GM12878 (cell line): ENCODE measurements at regions not wholly inside any gene's neighbourhood (a gene's known extent, or its start where the extent isn't known, plus 50 kb on each side); places are given as distances from the start of the nearest gene placed in this dataset.

Experiments
- ATAC-seq: fragments of 200-7000 bp; cut with Tn5 transposase; 3 replicates; pipeline ENCODE4 v1.9.1; 2020; ENCODE audit warnings: mild to moderate bottlenecking, moderate library complexity
- BruUV-seq: library from RNA; stranded (reverse); fragments of 400-500 nt; replicated peaks from 2 replicates; lab custom pipeline; 2021; lab: Mats Ljungman, UMichigan
- CTCF ChIA-PET: fragments of 300-600 bp; sonication (Branson Sonifier 250); formaldehyde crosslinking; extraction: SDS; loops from one replicate; lab custom pipeline; 2021; ENCODE audit warnings: inconsistent platforms; lab: Yijun Ruan, JAX
- POLR2A ChIA-PET: fragments of 350-600 bp; formaldehyde crosslinking; extraction: SDS; loops from one replicate; lab custom pipeline; 2021; ENCODE audit warnings: inconsistent platforms; lab: Charles Lee
- RAD21 ChIA-PET: fragments of 300-600 bp; sonication (Branson Sonifier 250); formaldehyde crosslinking; loops from one replicate; lab custom pipeline; 2023; ENCODE audit warnings: antibody characterized with exemption; ENCODE audit not compliant: unreplicated experiment; lab: Charles Lee
- SMC1A ChIA-PET: fragments of 300-600 bp; sonication (Branson Sonifier 250); formaldehyde crosslinking; loops from one replicate; lab custom pipeline; 2023; ENCODE audit not compliant: unreplicated experiment, uncharacterized antibody; lab: Charles Lee
- DNase-seq: peaks from one replicate; pipeline ENCODE4 v3.0.0-alpha.2; 2011; ENCODE audit warnings: low read depth, low spot score
- FAIRE-seq: peaks from 3 replicates; lab custom pipeline; 2011; peaks lifted over from hg19 to GRCh38; lab: Jason Lieb, UNC
- H2AFZ ChIP-seq: 2 replicates; pipeline ENCODE4 v1.6.0; 2011; ENCODE audit warnings: low read depth, low read length, control low read depth; ENCODE audit not compliant: control insufficient read depth
- H3K27ac ChIP-seq: 2 replicates; pipeline ENCODE4 v1.5.1; 2011; ENCODE audit warnings: control low read depth; ENCODE audit not compliant: control insufficient read depth, insufficient read depth
- H3K27me3 ChIP-seq, 2 experiments: replicated peaks in 1 of 2; 2 replicates each; pipeline versions ENCODE4 v1.6.0 to v1.6.1; 2011; ENCODE audit warnings: low read length in 1 of 2; ENCODE audit not compliant: control insufficient read depth in 2 of 2, insufficient read depth in 2 of 2
- H3K36me3 ChIP-seq, 2 experiments: 2 replicates each; pipeline ENCODE4 v1.5.1; 2011; ENCODE audit warnings: low read length in 1 of 2; ENCODE audit not compliant: control insufficient read depth in 2 of 2, insufficient read depth in 2 of 2
- H3K4me1 ChIP-seq: 2 replicates; pipeline ENCODE4 v1.6.1; 2011; ENCODE audit warnings: mild to moderate bottlenecking, low read length, moderate library complexity, mixed read lengths; ENCODE audit not compliant: control insufficient read depth, insufficient read depth
- H3K4me2 ChIP-seq: 2 replicates; pipeline ENCODE4 v1.6.0; 2011; ENCODE audit warnings: control low read depth; ENCODE audit not compliant: control insufficient read depth, insufficient read depth
- H3K4me3 ChIP-seq: fragments of 200-600 bp; sonication (generic); 2 replicates; pipeline ENCODE4 v1.5.1; 2016
- H3K79me2 ChIP-seq: 2 replicates; pipeline ENCODE4 v1.6.0; 2011; ENCODE audit warnings: low read length; ENCODE audit not compliant: control insufficient read depth, insufficient read depth
- H3K9ac ChIP-seq: 2 replicates; pipeline ENCODE4 v1.8.0; 2011; ENCODE audit warnings: low read length, control low read depth, mixed read lengths; ENCODE audit not compliant: control insufficient read depth, insufficient read depth
- H3K9me3 ChIP-seq: replicated peaks from 3 replicates; pipeline ENCODE4 v1.5.1; 2011; ENCODE audit warnings: mild to moderate bottlenecking, low read length; ENCODE audit not compliant: control insufficient read depth, insufficient read depth
- H4K20me1 ChIP-seq: 2 replicates; pipeline ENCODE4 v1.6.0; 2011; ENCODE audit not compliant: control insufficient read depth, insufficient read depth
- ASH2L ChIP-seq: fragments of 300-600, 200-600 bp; sonication (generic); IDR thresholded peaks from 2 replicates; pipeline ENCODE4 v1.6.1; 2017; ENCODE audit warnings: low read depth, mild to moderate bottlenecking, borderline replicate concordance
- BRCA1 ChIP-seq: IDR thresholded peaks from 2 replicates; pipeline ENCODE4 v1.6.1; 2011; ENCODE audit warnings: low read depth, low read length, improper control_type of control experiment
- CBX5 ChIP-seq: sonication (generic); IDR thresholded peaks from 2 replicates; pipeline ENCODE4 v1.6.1; 2016; ENCODE audit warnings: low read depth, moderate library complexity, mild to moderate bottlenecking, inconsistent platforms
- EED ChIP-seq: sonication (generic); IDR thresholded peaks from 2 replicates; pipeline ENCODE4 v1.6.1; 2016; ENCODE audit warnings: antibody characterized with exemption, low read depth
- EZH2 ChIP-seq: IDR thresholded peaks from 2 replicates; pipeline ENCODE4 v1.6.1; 2012; ENCODE audit warnings: low read depth, mild to moderate bottlenecking, control low read depth, inconsistent platforms, low read length, borderline replicate concordance; ENCODE audit not compliant: control insufficient read depth
- FOXK2 ChIP-seq: fragments of 450-650 bp; IDR thresholded peaks from 2 replicates; pipeline ENCODE4 v1.6.1; 2017; ENCODE audit warnings: mild to moderate bottlenecking, moderate library complexity
- GATAD2B ChIP-seq: fragments of 450-650 bp; conservative IDR thresholded peaks from 2 replicates; pipeline ENCODE4 v1.6.1; 2017; ENCODE audit warnings: low read depth, mild to moderate bottlenecking, moderate library complexity
- MTA3 ChIP-seq: IDR thresholded peaks from 2 replicates; pipeline ENCODE4 v1.6.1; 2012; ENCODE audit warnings: low read length, inconsistent platforms, borderline replicate concordance
- MXI1 ChIP-seq: fragments of 150-350 bp; IDR thresholded peaks from 2 replicates; pipeline ENCODE4 v1.6.1; 2011; ENCODE audit warnings: low read depth, mild to moderate bottlenecking, inconsistent platforms, low read length, improper control_type of control experiment
- MYC ChIP-seq: IDR thresholded peaks from 2 replicates; pipeline ENCODE4 v1.6.1; 2011; ENCODE audit warnings: mild to moderate bottlenecking, low read length, moderate library complexity, inconsistent platforms; ENCODE audit not compliant: insufficient read depth, insufficient replicate concordance, insufficient read length, severe bottlenecking
- RB1 ChIP-seq: fragments of 450-650 bp; formaldehyde crosslinking; IDR thresholded peaks from 2 replicates; pipeline ENCODE4 v1.6.1; 2017; ENCODE audit warnings: mild to moderate bottlenecking, borderline replicate concordance
- SMARCA5 ChIP-seq: fragments of 450-650 bp; IDR thresholded peaks from 2 replicates; pipeline ENCODE4 v1.6.1; 2017; ENCODE audit warnings: mild to moderate bottlenecking
- TARDBP ChIP-seq: IDR thresholded peaks from 2 replicates; pipeline ENCODE4 v1.6.1; 2016; ENCODE audit warnings: borderline replicate concordance
- ZNF384 ChIP-seq: IDR thresholded peaks from 2 replicates; pipeline ENCODE4 v1.6.1; 2012; ENCODE audit warnings: low read depth, mild to moderate bottlenecking, low read length, improper control_type of control experiment, borderline replicate concordance
- ZSCAN29 ChIP-seq: fragments of 450-650 bp; IDR thresholded peaks from 2 replicates; pipeline ENCODE4 v1.6.1; 2017; ENCODE audit warnings: mild to moderate bottlenecking, moderate library complexity
- WGBS: methylation state at CpG from one replicate; pipeline ENCODE4 v1.1.6; 2016; ENCODE audit warnings: low lambda C conversion rate; ENCODE audit not compliant: insufficient replicate concordance, insufficient coverage; ENCODE audit errors: missing lambda C conversion rate; 5-methylcytosine and 5-hydroxymethylcytosine counted together
- in situ Hi-C: fragments of 300-500 bp; cut with MboI; formaldehyde crosslinking; loops from 9 replicates; pipeline ENCODE4 v1.14.3; 2018; ENCODE audit warnings: mixed read lengths
- intact Hi-C: fragments of 100-400 bp; cut with micrococcal nuclease; formaldehyde crosslinking; loops from one replicate; pipeline ENCODE4 v1.14.2; 2022; ENCODE audit not compliant: unreplicated experiment
- TF ChIP-seq, protein P1 (sequence below): fragments of 150-350 bp; IDR thresholded peaks from 2 replicates; pipeline ENCODE4 v1.6.1; 2016; ENCODE audit warnings: low read depth, low read length

DNA sequence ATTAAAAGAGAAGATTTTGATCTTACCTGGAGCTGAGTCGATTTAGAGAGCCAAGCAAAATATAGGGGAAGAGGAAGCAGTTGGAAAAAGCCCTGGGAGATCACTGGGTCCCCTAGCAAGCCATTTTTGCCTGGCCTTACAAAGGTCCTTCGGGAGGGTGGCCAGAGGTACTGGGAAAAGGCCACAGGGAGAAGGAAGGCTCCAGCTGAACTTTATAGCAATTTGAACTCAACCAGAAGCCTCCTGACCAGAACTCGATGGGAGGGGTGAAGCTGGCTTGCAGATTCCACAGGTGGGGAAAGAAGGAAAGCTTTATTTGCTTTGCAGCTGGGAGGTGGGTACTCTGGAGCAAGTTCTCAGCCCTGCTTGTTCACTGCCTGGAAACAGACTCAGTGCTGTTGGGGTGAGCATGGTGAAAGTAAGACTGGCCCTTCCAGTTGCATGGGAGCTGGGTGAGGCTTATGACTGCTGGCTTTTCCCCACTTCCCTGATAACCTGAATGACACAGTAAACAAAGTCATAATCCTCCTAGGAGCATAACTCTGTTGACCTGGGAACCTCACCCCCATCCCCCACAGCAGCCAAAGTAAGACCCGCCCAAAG lies 855.8 kb downstream of the FSCB start:
- Histone ChIP-seq H4K20me1 (no peaks in the 10 kb centered on the region), H3K27ac (no peak overlapping the region), H3K4me3 (no peak overlapping the region), H3K27me3 (no peaks in the 10 kb centered on the region), H3K4me2 (no peak overlapping the region), H3K36me3 (no peaks in the 10 kb centered on the region), H3K9me3 (no peaks in the 10 kb centered on the region), H3K4me1 (no peaks in the 10 kb centered on the region), H2AFZ (no peak overlapping the region), H3K79me2 (no peaks in the 10 kb centered on the region), H3K9ac (no peak overlapping the region)
- CTCF ChIA-PET = no interaction called here
- intact Hi-C loops = no loop called here
- TF ChIP-seq MYC (no peak), RB1 (no peak), BRCA1 (no peak), EED (no peak), ZNF384 (no peak), ASH2L (no peak), GATAD2B (no peak), CBX5 (no peak), MXI1 (no peak), ZSCAN29 (no peak), MTA3 (no peak), SMARCA5 (no peak), FOXK2 (no peak), EZH2 (no peak), TARDBP (no peak)
- TF ChIP-seq, protein P1, sequence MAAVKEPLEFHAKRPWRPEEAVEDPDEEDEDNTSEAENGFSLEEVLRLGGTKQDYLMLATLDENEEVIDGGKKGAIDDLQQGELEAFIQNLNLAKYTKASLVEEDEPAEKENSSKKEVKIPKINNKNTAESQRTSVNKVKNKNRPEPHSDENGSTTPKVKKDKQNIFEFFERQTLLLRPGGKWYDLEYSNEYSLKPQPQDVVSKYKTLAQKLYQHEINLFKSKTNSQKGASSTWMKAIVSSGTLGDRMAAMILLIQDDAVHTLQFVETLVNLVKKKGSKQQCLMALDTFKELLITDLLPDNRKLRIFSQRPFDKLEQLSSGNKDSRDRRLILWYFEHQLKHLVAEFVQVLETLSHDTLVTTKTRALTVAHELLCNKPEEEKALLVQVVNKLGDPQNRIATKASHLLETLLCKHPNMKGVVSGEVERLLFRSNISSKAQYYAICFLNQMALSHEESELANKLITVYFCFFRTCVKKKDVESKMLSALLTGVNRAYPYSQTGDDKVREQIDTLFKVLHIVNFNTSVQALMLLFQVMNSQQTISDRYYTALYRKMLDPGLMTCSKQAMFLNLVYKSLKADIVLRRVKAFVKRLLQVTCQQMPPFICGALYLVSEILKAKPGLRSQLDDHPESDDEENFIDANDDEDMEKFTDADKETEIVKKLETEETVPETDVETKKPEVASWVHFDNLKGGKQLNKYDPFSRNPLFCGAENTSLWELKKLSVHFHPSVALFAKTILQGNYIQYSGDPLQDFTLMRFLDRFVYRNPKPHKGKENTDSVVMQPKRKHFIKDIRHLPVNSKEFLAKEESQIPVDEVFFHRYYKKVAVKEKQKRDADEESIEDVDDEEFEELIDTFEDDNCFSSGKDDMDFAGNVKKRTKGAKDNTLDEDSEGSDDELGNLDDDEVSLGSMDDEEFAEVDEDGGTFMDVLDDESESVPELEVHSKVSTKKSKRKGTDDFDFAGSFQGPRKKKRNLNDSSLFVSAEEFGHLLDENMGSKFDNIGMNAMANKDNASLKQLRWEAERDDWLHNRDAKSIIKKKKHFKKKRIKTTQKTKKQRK = no peak
- DNase-seq (no peak), ATAC-seq (no peak), FAIRE-seq (no peak)
- SMC1A ChIA-PET = no interaction called here
- no TSS peak for BruUV-seq
- POLR2A ChIA-PET = no interaction called here
- RAD21 ChIA-PET = no interaction called here
- in situ Hi-C loops = no loop called here
- WGBS = 16% methylated on average over 4 of the region's 4 CpGs
